HEK293 (cell line): ENCODE measurements at regions not wholly inside any gene's neighbourhood (a gene's known extent, or its start where the extent isn't known, plus 50 kb on each side); places are given as distances from the start of the nearest gene placed in this dataset.
A peak's percentile ranks its signal among the peaks of the same experiment; 100 is the strongest.
"Not testable (repeated sequence)": the region's sequence is repeated elsewhere in the genome, so short reads cannot be mapped to it uniquely, and the experiment has no call there.

ENCODE experiments used
- CTCF ChIA-PET: fragments of 350-600 bp; formaldehyde crosslinking; extraction: SDS; loops from one replicate; lab custom pipeline; 2021; ENCODE audit warnings: antibody characterized with exemption; lab: Yijun Ruan, JAX
- POLR2A ChIA-PET: fragments of 300-600 bp; formaldehyde crosslinking; extraction: SDS; loops from one replicate; lab custom pipeline; 2020; ENCODE audit warnings: antibody characterized with exemption, inconsistent platforms; lab: Yijun Ruan, JAX
- H3K27ac ChIP-seq: fragments of 200-500 bp; sonication (Bioruptor generic); 2 replicates; pipeline ENCODE4 v1.5.1; 2014; ENCODE audit warnings: low read depth, low read length, control low read depth, inconsistent platforms; ENCODE audit errors: extremely low read depth
- H3K36me3 ChIP-seq, 2 experiments: fragments of 200-500 bp in 1 of 2; sonication (Bioruptor generic) in 1 of 2; 1 replicate in 1 of 2; 2 replicates in 1 of 2; pipeline ENCODE4 v1.5.1; 2014 to 2017; ENCODE audit warnings: inconsistent platforms in 2 of 2, low read length in 2 of 2; ENCODE audit not compliant: control insufficient read depth in 2 of 2, insufficient read depth in 1 of 2
- H3K4me1 ChIP-seq: fragments of 200-500 bp; sonication (Bioruptor generic); 2 replicates; pipeline ENCODE4 v1.5.1; 2014; ENCODE audit warnings: mild to moderate bottlenecking, low read length, inconsistent platforms; ENCODE audit not compliant: control insufficient read depth, insufficient read depth
- H3K4me3 ChIP-seq: 2 replicates; pipeline ENCODE4 v1.5.1; 2011; ENCODE audit warnings: low read depth, mild to moderate bottlenecking, control low read depth, low read length, moderate library complexity
- H3K9me3 ChIP-seq: fragments of 200-500 bp; sonication (Bioruptor generic); 2 replicates; pipeline ENCODE4 v1.5.1; 2014; ENCODE audit warnings: low read depth, low read length, inconsistent platforms; ENCODE audit not compliant: control insufficient read depth, insufficient read depth
- KLF8 ChIP-seq: fragments of 450-650 bp; formaldehyde crosslinking; IDR thresholded peaks from 2 replicates; pipeline ENCODE4 v1.5.1; 2016; ENCODE audit warnings: missing biosample characterization, missing genetic modification characterization
- PRDM10 ChIP-seq: fragments of 450-650 bp; formaldehyde crosslinking; IDR thresholded peaks from 2 replicates; pipeline ENCODE4 v1.5.1; 2016; ENCODE audit warnings: missing biosample characterization, missing genetic modification characterization
- SCRT1 ChIP-seq: fragments of 450-650 bp; formaldehyde crosslinking; IDR thresholded peaks from 2 replicates; pipeline ENCODE4 v1.5.1; 2016; ENCODE audit warnings: missing biosample characterization, missing genetic modification characterization, borderline replicate concordance
- SCRT2 ChIP-seq: fragments of 450-650 bp; formaldehyde crosslinking; IDR thresholded peaks from 2 replicates; pipeline ENCODE4 v1.5.1; 2016; ENCODE audit warnings: missing biosample characterization, missing genetic modification characterization
- TCF7L2 ChIP-seq: IDR thresholded peaks from 2 replicates; pipeline ENCODE4 v1.6.1; 2011; ENCODE audit warnings: low read depth, mild to moderate bottlenecking, inconsistent platforms, low read length, moderate library complexity, borderline replicate concordance
- WT1 ChIP-seq: fragments of 450-650 bp; formaldehyde crosslinking; IDR thresholded peaks from 2 replicates; pipeline ENCODE4 v1.5.1; 2016; ENCODE audit warnings: missing biosample characterization, missing genetic modification characterization
- ZBTB10 ChIP-seq: fragments of 450-650 bp; formaldehyde crosslinking; IDR thresholded peaks from 2 replicates; pipeline ENCODE4 v1.5.1; 2016; ENCODE audit warnings: missing biosample characterization, missing genetic modification characterization
- ZBTB21 ChIP-seq: fragments of 450-650 bp; formaldehyde crosslinking; IDR thresholded peaks from 2 replicates; pipeline ENCODE4 v1.5.1; 2017; ENCODE audit warnings: missing biosample characterization, missing genetic modification characterization
- ZNF10 ChIP-seq: fragments of 450-650 bp; formaldehyde crosslinking; IDR thresholded peaks from 2 replicates; pipeline ENCODE4 v1.5.1; 2017; ENCODE audit warnings: missing biosample characterization, missing genetic modification characterization
- ZNF18 ChIP-seq: fragments of 450-650 bp; formaldehyde crosslinking; IDR thresholded peaks from 2 replicates; pipeline ENCODE4 v1.5.1; 2016; ENCODE audit warnings: missing biosample characterization, missing genetic modification characterization
- ZNF221 ChIP-seq: fragments of 450-650 bp; formaldehyde crosslinking; IDR thresholded peaks from 2 replicates; pipeline ENCODE4 v1.5.1; 2017; ENCODE audit warnings: missing biosample characterization, missing genetic modification characterization, borderline replicate concordance
- ZNF530 ChIP-seq: fragments of 450-650 bp; formaldehyde crosslinking; IDR thresholded peaks from 2 replicates; pipeline ENCODE4 v1.5.1; 2016; ENCODE audit warnings: low read depth, missing biosample characterization, missing genetic modification characterization
- ZNF558 ChIP-seq: fragments of 450-650 bp; formaldehyde crosslinking; IDR thresholded peaks from 2 replicates; pipeline ENCODE4 v1.5.1; 2016; ENCODE audit warnings: missing biosample characterization, missing genetic modification characterization
- ZNF658 ChIP-seq: fragments of 450-650 bp; formaldehyde crosslinking; IDR thresholded peaks from 2 replicates; pipeline ENCODE4; 2016; ENCODE audit warnings: missing biosample characterization, missing genetic modification characterization
- ZSCAN16 ChIP-seq: fragments of 450-650 bp; formaldehyde crosslinking; IDR thresholded peaks from 2 replicates; pipeline ENCODE4 v1.5.1; 2016; ENCODE audit warnings: missing biosample characterization, missing genetic modification characterization
- ZSCAN18 ChIP-seq: fragments of 450-650 bp; formaldehyde crosslinking; IDR thresholded peaks from 2 replicates; pipeline ENCODE4 v1.5.1; 2016; ENCODE audit warnings: missing biosample characterization, missing genetic modification characterization
- ZXDB ChIP-seq: fragments of 450-650 bp; formaldehyde crosslinking; IDR thresholded peaks from 2 replicates; pipeline ENCODE4 v1.5.1; 2016; ENCODE audit warnings: missing biosample characterization, missing genetic modification characterization

- no peak overlapping the region for H3K27ac ChIP-seq
- no peak for TF ChIP-seq ZBTB10
- peak; percentile 73 for TF ChIP-seq SCRT2 (tag by site-specific recombination)
- TF ChIP-seq KLF8 (tag by site-specific recombination), result no peak
- no peak for TF ChIP-seq ZBTB21 (tag by site-specific recombination)
- no peak for TF ChIP-seq PRDM10 (tag by site-specific recombination)
- TF ChIP-seq ZNF10 (tag by site-specific recombination), result no peak
- TF ChIP-seq TCF7L2, result no peak
- no peak for TF ChIP-seq ZSCAN16 (tag by site-specific recombination)
- peak; percentile 67; the same call in 1 of the 2 replicates for TF ChIP-seq SCRT1 (tag by site-specific recombination)
- TF ChIP-seq, all 188 proteins: peak for 2
- Histone ChIP-seq H3K4me3 (no peak overlapping the region), H3K9me3 (no peaks in the 10 kb centered on the region), H3K36me3 (no peaks in the 10 kb centered on the region), H3K4me1 (no peaks in the 10 kb centered on the region)
- CTCF ChIA-PET, result interaction anchor here (0.6 kb wide), 1 partner anchor 364 kb away, joined by 4 read pairs; no protein-coding TSS in a partner anchor
- POLR2A ChIA-PET, result no interaction called here
Observed at GRCh38 chrX:128425546-128425945, 373.3 kb upstream of the ACTRT1 start.

DNA sequence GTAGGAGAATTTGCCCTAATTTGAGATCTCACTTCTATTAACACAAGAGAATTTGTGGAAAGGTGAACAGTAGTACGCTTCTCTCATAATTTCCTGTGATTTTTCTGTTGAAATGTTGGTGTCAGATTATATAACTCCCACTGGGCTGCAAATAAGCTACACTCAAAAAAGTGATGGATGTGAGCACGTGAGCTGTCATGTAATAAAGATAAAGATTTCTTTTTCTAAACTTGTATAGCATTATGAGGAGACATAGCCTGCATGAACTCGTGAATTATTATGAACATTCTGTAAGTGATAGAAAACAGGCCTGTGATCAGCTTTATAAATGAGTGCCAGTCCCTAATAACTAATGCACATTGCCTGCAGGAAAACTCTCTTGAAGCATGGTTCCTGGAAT is 356.6 kb upstream of the ACTRT1 start:
- CTCF ChIA-PET, result no interaction called here
- TF ChIP-seq ZNF558 (tag by site-specific recombination) (no peak), ZNF658 (tag by site-specific recombination) (no peak), ZXDB (no peak), WT1 (tag by site-specific recombination) (no peak)
- POLR2A ChIA-PET, result interaction anchor here (0.7 kb wide), 1 partner anchor 741 kb away, joined by 3 read pairs; no protein-coding TSS in a partner anchor
- H3K9me3 ChIP-seq, result no peaks in the 10 kb centered on the region
- no peak overlapping the region for H3K27ac ChIP-seq
- H3K4me1 ChIP-seq, result no peaks in the 10 kb centered on the region
- H3K4me3 ChIP-seq, result no peak overlapping the region
- no peaks in the 10 kb centered on the region for H3K36me3 ChIP-seq

- H3K4me3 ChIP-seq, result no peak overlapping the region
- H3K4me1 ChIP-seq, result no peaks in the 10 kb centered on the region
- no peaks in the 10 kb centered on the region for H3K36me3 ChIP-seq
- TF ChIP-seq ZNF530 (tag by site-specific recombination) (no peak), ZNF221 (no peak), ZNF18 (tag by site-specific recombination) (no peak), ZSCAN18 (tag by site-specific recombination) (no peak)
- POLR2A ChIA-PET, result no interaction called here
- CTCF ChIA-PET, result interaction anchor here (1.1 kb wide), 1 partner anchor 42 kb away, joined by 9 read pairs; no protein-coding TSS in a partner anchor
- no peak overlapping the region for H3K27ac ChIP-seq
- H3K9me3 ChIP-seq, result no peaks in the 10 kb centered on the region
Observed at GRCh38 chrX:128396601-128397000, 344.4 kb upstream of the ACTRT1 start.

DNA sequence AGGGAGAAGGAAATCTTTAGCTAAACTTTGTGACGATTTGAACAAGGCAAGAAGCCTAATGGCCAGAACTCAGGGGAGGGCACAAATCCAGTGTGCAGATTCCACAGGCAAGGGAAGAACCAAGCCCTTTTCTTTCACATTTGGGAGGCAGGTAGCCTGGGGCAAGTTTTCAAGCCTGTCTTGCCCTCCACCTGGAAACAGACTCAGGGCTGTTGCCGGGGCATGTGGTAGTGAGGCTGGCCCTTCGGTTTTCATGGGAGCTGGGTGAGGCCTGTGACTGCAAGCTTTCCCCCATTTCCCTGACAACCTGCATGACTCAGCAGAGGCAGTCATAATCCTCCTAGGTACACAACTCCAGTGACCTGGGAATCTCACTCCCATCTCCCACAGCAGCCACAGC is 331.6 kb upstream of the ACTRT1 start:
- H3K27ac ChIP-seq, CTCF ChIA-PET, POLR2A ChIA-PET, H3K4me1 ChIP-seq, H3K4me3 ChIP-seq, H3K36me3 ChIP-seq, H3K9me3 ChIP-seq: not testable (repeated sequence)
